ENCODE measurements at regions not wholly inside any gene's neighbourhood (a gene's known extent, or its start where the extent isn't known, plus 50 kb on each side); places are given as distances from the start of the nearest gene placed in this dataset.

GRCh38 chr6:80544976-80545722 is 438.7 kb downstream of the BCKDHB start:
- H3K36me3 Mint-ChIP-seq = no peaks in the 10 kb centered on the region
- peaks cover 4% of the 10 kb centered on the region for H3K9me3 Mint-ChIP-seq
- no peak for TF ChIP-seq CTCF (conservative IDR thresholded peaks at IDR 0.05)
- H3K4me3 Mint-ChIP-seq = no peak overlapping the region
- no peak overlapping the region for H3K27ac Mint-ChIP-seq
- DNase-seq (ENCODE audit: extremely low spot score, unreplicated experiment) = no peak
- no peaks in the 10 kb centered on the region for H3K27me3 Mint-ChIP-seq
- peaks cover 9% of the 10 kb centered on the region for H3K4me1 Mint-ChIP-seq (ENCODE audit: unreplicated experiment)

- no peak for TF ChIP-seq CTCF (conservative IDR thresholded peaks at IDR 0.05)
- H3K27ac Mint-ChIP-seq = no peak overlapping the region
- no peaks in the 10 kb centered on the region for H3K36me3 Mint-ChIP-seq
- H3K9me3 Mint-ChIP-seq = peaks cover 4% of the 10 kb centered on the region
- H3K27me3 Mint-ChIP-seq = no peaks in the 10 kb centered on the region
- H3K4me3 Mint-ChIP-seq = no peak overlapping the region
- DNase-seq (ENCODE audit: extremely low spot score, unreplicated experiment) = no peak
- H3K4me1 Mint-ChIP-seq (ENCODE audit: unreplicated experiment) = peaks cover 9% of the 10 kb centered on the region
Measured at GRCh38 chr6:80544555-80544954, 438.1 kb downstream of the BCKDHB start.

GRCh38 chr6:80543598-80544222 is 437.2 kb downstream of the BCKDHB start:
- TF ChIP-seq CTCF (conservative IDR thresholded peaks at IDR 0.05) = no peak

GRCh38 chr6:80543151-80543550 is 436.7 kb downstream of the BCKDHB start:
- H3K4me3 Mint-ChIP-seq = no peak overlapping the region
- H3K27me3 Mint-ChIP-seq = no peaks in the 10 kb centered on the region
- H3K9me3 Mint-ChIP-seq = peaks cover 4% of the 10 kb centered on the region
- TF ChIP-seq CTCF (conservative IDR thresholded peaks at IDR 0.05) = no peak
- no peak overlapping the region for H3K27ac Mint-ChIP-seq
- H3K4me1 Mint-ChIP-seq (ENCODE audit: unreplicated experiment) = peaks cover 9% of the 10 kb centered on the region
- H3K36me3 Mint-ChIP-seq = no peaks in the 10 kb centered on the region
- no peak for DNase-seq (ENCODE audit: extremely low spot score, unreplicated experiment)

More at GRCh38 chr6:80543598-80544222, 437.2 kb downstream of the BCKDHB start:
- Mint-ChIP-seq H3K4me1 (ENCODE audit: unreplicated experiment) (peaks cover 9% of the 10 kb centered on the region), H3K4me3 (no peak overlapping the region), H3K27me3 (no peaks in the 10 kb centered on the region), H3K36me3 (no peaks in the 10 kb centered on the region), H3K27ac (no peak overlapping the region), H3K9me3 (peaks cover 4% of the 10 kb centered on the region)
- DNase-seq (ENCODE audit: extremely low spot score, unreplicated experiment) = no peak

GRCh38 chr6:80541886-80542285 is 435.4 kb downstream of the BCKDHB start:
- H3K27me3 Mint-ChIP-seq = no peaks in the 10 kb centered on the region
- peaks cover 21% of the 10 kb centered on the region for H3K4me1 Mint-ChIP-seq (ENCODE audit: unreplicated experiment)
- peaks cover 3% of the 10 kb centered on the region for H3K36me3 Mint-ChIP-seq
- no peak overlapping the region for H3K27ac Mint-ChIP-seq
- H3K4me3 Mint-ChIP-seq = no peak overlapping the region
- no peak for DNase-seq (ENCODE audit: extremely low spot score, unreplicated experiment)
- no peak for TF ChIP-seq CTCF (conservative IDR thresholded peaks at IDR 0.05)
- H3K9me3 Mint-ChIP-seq = peaks cover 14% of the 10 kb centered on the region
